HG02870 (cell line): ENCODE measurements at regions not wholly inside any gene's neighbourhood (a gene's known extent, or its start where the extent isn't known, plus 50 kb on each side); places are given as distances from the start of the nearest gene placed in this dataset.

Source experiments
- ATAC-seq: cut with Tn5 transposase; IDR thresholded peaks from one replicate; pipeline ENCODE4 v1.9.1; 2021; ENCODE audit warnings: mild to moderate bottlenecking, moderate library complexity; ENCODE audit not compliant: unreplicated experiment

DNA sequence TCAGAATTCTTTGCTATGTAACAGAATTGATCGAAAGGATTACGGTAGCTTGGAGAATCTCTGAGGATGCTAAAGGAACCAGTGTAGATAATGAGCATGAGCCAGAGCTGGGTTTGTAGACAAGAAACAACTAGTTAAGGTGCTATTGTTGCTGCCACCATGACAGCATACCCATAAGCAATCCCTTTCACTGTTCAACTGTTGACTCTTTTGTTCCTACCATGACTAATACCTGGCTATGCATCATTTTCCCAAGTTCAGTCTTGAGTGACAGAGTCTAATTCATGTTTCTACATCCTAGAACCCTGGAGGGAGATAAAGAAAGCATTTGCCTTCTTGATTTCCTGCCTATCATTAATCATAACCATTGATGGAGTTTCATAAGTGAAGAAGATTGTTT lies 600.3 kb downstream of the OTOL1 start:
- no peak for ATAC-seq

DNA sequence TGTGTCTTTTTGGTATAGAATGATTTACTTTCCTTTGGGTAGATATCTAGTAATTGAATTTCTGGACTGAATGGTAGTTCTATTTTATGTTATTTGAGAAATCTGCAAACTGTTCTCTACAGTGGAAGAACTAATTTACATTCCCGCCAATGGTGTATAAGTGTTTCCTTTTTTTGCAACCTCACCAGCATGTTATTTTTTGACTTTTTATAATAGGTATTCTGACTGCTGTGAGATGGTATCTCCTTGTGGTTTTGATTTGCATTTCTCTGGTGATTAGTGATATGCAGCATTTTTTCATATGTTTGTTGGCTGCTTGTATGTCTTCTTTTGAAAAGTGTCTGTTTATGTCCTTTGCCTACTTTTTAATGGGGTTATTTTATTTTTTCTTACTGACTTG lies 607.2 kb downstream of the OTOL1 start:
- ATAC-seq = no peak

DNA sequence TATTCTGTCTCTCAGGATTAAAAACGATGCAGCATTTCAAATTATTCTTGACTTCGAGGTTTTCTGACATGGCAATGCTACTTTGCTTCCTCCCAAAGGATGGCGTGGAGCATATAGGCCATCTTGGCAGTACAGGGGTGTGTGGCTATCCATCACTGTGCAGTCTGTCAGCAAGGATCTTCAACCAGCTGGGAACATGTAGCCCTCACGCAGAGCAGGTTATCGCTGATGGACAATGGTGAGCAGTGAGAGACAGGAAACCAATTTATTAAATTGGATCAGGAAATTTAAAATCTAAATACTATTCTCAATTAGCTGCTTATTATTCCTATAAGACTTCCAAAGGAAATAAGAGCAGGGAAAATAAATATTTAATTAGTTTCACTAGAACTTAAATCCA lies 615.3 kb downstream of the OTOL1 start:
- no peak for ATAC-seq

DNA sequence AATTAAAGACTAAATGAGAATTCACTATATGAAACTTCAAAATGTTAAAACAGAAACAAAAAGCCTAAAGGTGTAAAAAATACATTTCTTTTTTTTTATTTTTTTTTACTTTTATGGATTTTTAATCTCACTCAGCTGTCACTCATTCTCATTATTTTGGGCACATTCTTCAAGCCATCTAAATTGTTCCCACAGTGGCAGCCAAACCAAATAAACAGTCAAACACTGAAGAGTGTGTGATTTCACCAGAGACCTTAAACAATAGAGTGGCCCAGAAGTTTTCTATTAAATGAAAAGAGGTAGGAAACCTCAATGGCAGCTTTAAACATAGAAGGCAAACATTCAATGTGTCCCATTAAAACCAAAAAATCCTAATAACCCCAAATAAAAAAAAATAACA lies 616.1 kb downstream of the OTOL1 start:
- no peak for ATAC-seq

DNA sequence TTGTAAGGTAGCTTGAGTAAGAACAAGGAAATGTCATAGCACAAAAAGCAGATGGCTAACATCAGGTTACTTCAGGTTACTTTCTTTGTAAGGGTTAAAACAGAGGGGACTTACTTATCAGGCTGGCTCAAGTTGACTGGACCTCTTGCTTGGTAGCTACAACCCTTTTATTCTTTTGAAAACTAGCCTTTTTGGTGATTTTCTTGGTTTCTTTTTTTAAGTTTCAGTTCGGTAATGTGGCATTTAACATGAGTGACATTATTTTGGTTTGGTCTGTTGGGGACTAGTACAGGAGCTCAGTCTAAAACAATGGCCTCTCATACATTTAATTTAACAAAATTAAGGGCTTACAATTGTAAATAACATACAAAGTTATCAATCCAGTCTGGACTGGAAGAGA lies 621.4 kb downstream of the OTOL1 start:
- ATAC-seq = no peak

DNA sequence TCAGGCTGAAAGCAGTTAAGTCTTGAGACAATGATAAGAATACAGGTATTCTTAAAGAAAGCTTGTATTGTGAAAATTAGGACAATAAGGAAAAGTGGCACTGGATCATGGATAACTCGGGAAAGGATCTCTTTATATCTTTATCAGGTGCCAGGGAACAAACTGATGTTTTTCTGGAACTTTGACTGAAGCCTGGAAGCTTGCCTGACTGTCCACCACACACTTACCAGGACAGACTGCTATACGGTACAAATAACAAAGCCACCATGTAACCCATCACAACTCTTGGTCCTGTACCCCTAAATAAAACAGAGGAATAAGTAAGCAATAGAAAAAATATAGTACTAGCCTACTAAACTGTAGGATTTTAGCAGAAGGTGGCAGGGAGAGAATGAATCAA lies 623.0 kb downstream of the OTOL1 start:
- ATAC-seq = no peak

DNA sequence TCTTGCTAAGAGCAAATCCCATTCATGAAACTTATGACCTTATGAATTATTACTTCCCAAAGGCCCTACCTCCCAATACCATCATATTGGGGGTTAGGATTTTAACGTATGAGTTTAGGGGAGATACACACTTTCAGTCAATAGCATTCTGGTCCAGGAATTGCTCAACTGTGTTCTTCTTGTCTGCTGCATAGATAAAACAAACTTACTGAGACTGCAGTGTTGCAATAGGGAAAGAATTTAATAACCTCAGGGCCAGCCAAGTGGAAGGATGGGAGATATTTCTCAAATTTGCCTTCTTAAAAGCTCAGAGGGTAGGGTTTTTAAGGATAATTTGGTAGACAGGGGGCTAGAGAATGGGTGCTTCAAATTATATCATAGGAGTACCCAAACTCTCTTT lies 625.8 kb downstream of the OTOL1 start:
- no peak for ATAC-seq

DNA sequence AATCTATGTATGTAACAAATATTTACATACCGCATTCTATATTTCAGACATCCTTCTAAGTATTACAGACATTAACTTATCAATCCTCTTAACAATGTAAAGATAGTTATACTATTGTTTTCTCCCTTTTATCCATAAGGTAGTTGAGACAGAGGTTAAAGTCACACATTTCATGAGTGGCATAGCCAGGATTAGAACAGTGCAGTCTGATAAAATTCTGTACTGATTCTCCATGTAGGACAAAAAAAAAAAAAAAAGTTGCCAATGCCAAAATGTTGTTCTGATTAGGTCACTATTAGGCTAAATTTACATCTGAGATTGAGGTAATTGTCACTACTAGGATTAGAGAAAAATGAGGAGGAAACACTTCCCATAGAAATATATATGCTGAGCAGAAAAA lies 629.2 kb downstream of the OTOL1 start:
- ATAC-seq = no peak

DNA sequence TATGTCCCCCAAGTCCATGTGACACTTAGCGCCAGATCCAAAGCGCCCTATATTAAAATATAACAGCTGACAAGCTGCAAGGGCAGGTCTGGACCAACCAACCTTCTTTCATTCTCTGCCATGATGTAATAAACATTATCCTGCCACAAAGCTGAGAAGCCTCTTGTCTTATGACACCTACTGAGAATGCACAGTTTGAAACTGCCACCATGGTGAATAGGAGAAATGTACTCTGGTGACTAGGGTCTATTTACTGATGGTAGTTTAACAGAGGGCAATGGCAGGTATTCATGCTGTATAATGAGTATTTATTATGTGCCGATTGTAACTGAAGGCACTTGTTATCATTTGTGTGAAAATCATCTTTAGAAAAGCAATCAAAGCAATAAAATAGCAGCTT lies 634.0 kb downstream of the OTOL1 start:
- ATAC-seq = no peak

DNA sequence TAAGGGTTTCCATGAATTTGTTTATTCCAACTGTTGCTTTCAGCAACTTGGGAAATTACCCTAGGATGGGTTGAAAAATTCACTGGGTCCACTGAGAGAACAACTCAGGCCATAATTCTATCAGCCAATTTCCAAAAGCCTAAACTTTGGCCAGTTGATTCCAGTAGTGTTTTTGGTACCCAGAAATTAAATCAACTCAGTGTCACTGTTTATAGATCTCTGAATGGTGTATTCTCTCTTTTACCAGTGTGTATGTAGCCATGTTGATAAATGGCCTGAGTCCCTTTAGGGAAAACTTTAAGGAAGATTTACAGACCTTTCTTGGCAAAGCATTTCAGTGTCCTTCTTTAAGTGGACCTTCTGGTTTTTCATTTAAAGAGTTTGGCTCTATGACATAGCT lies 636.4 kb downstream of the OTOL1 start:
- ATAC-seq = no peak

DNA sequence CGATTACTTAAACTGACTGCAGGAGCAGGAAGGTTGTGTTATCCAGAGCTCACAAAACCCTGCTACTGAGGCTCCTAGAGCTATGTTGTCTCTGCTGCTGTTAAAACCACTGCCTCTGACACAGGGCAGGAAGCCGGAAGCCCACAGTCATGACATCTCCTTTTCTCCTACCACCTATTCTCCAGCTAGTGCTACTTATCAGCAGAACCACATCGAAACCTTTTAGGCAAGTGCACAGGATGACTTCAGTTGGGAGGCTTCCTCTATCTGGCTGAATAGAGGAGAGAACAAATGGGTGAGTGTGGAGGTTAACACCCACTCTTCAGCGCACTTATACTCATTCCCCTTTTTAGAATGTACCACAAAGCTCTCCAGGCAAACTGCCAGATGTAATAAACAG lies 638.0 kb downstream of the OTOL1 start:
- ATAC-seq = no peak

DNA sequence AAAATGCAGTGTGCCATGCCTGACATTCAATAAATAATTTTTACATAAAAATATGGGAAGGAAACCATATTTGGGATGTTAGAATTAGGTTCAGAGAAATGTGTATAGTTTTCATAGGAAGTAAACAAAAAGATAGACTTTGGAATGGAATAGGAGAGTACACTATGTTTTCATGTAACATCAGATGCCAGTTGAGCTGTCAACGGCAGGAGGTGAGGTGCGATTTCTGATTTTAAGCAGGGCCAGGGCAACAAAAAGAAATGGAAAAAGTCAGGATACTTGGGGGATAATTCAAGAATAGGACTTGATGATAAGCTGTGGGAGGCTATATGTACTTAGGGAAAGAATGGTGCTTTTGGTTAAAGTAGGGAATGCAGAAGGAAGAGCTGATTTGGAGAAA lies 639.5 kb downstream of the OTOL1 start:
- no peak for ATAC-seq

DNA sequence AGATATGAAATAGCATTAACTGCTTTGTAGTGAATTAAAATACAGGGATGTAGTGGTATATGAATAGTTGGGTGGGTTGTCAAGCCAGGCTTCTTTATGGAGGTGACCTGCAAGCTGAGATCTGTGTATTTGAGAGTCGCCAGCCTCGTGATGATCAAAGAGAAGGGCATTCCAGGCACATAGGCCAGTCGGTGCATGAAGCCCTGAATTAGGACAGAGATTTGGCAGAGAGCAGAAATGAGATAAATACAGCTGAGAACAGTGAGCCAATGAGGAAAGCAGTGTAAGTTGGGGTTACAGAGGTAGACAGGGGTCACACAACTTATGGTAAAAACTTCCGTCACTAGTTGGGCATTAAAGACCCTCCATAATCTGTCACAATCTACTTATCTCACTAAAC lies 641.9 kb downstream of the OTOL1 start:
- no peak for ATAC-seq

DNA sequence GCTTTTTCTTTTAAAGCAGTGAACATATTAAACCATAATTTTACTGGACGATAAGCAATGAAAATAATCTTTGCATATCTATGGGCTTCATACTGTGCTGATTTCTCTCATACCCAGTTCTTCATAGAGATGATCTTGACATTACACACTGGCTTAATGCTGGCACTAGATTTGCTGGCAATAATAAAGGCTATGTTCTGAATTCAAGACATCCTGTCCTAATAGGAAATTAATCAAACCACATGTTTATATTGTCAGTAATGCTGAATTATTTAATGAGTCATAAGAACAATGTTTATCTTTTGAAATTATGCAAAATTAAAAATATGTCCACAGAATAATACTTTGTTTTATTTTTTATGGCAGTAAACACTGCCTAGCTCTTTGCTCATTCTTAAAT lies 643.2 kb downstream of the OTOL1 start:
- no peak for ATAC-seq

DNA sequence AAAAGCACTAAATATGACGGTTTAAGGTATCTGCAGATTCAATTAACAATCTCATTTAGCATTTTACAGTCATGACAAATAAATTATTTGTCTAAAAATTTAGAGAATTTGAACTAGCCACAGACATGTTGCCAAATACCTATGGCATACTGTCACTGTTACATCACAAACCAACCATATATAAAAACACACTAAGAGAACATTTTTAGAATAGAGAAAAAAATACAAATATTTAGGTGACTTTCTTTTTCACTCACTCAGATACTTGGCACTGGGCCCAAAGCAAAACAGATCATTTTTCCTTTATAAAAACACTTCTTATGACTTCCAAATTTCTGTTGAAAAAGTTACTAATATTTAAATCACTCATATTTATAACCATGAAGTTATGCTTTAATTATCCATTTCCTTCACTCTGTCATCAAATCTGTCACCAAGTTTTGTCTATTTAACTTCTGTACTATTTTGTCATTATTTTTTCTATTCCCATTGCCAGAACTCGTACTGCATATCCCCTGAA lies 644.7 kb downstream of the OTOL1 start:
- ATAC-seq = no peak

DNA sequence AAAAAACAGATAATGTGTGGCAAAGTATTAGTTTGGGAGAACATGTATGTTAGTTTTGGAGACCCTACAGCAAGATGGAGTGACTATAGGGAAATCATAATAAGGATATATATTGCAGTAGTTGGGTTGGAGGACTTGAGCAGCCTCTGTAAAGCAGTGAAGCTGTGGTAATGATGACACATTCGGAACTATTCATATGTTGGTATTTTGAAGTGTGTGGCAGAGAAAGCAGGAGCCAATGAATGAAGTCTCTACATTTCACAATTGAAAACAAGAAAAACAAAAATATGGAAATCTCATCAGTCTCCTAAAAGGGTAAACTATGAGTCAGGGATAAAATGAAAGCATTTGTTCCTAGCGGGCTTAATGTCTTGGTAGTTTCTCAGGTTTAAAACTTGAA lies 645.9 kb downstream of the OTOL1 start:
- no peak for ATAC-seq

DNA sequence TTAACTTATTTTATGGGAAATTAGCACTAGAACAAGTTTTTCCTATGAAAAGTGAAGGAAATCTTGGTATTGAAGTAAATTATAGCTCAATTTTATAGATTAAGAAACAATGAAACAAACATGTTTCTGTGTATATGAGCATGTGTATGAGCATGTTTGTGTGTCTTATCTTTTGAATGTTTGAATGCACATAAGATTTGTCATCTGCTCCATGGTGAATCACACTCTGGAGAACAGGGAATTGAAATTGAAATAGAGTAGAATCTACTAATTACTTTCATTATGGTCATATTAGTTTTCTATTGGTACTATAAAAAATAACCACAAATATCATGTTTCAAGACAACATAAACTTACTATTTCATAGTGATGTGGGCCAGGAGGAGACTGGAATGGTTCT lies 646.6 kb downstream of the OTOL1 start:
- ATAC-seq = no peak

DNA sequence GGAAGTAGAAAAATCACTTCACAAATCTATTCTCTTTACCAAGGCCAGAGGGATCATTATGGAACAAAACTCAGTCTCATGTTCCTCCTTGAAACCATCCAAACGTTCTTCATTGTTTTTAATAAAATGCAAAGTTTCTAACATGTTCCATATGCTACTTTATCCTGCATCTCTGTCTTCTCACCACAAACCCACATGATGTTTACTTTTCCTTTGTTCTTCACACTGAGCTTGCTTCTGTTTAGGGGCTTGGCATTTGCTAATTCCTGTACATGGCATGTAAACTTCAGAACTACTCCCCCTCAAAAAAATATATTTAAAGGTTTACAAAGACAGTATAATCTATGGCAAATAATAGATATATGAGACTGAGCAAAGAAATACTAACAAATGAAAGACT lies 651.4 kb downstream of the OTOL1 start:
- ATAC-seq = no peak

DNA sequence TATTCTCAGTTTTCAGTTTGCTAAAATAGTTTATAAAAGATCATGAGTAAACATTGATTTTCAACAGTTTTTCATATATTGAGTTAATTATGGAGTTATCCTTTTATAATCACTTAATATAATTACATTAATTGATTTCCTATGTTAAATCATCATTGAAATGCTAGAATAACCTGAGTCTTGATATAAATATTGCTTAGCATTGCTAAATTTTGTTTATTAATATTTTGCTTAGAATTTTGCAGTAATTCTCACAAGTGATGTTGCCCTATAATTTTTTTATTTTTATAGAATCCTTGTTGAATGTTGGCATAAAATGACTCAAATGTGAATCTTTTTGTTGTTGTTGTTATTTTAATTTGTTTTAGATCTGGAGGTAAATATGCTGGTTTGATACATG lies 654.2 kb downstream of the OTOL1 start:
- no peak for ATAC-seq

DNA sequence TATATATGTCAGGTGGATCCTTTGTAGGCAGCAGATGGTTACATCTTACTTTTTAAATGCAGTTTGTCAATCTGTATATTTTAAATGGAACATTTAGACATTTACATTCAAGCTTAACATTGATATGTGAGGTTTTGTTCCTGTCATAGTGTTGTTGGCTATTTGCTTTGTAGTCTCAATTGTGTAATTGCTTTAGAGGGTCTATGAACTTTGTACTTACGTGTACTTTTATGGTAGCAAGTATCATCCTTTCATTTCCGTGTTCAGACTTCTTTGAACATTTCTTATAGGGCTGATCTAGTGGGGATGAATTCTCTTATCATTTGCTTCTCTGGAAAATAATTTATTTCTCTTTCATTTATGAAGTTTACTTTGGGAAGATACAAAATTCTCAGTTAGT lies 656.0 kb downstream of the OTOL1 start:
- no peak for ATAC-seq

DNA sequence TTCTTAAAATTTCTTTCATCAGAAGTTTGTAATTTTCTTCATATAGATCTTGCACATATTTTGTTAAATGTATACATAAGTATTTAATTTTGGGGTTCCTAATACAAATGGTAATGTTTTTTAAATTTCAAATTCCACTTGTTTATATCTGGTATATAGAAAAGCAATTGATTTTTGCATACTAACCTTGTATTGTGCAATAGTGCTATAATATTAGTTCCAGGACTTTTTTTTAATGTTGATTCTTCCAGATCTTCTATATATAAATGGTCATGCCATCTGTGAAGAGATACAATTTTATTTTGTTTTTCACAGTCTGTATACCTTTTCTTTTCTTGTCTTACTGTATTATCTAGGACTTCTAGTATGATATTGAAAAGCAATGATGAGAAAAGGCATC lies 665.0 kb downstream of the OTOL1 start:
- ATAC-seq = no peak

DNA sequence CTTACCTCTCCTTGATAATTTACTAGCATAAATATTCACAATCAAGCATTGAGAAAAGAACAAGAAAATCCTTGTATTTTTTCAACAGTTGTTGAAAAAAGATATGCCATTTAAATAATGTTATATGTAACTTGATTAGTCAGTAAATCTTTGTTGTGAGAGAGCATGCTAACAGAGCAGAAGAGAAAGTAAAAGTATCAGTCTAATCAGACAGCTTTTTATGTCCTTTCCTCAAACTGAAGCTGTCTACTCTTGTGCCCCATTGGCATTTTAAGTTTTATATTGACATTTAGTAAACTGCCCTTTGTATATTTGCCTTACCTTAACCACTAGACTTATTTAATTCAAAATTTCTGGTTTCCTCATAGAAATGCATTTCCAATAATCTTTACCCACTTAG lies 668.7 kb downstream of the OTOL1 start:
- ATAC-seq = no peak

DNA sequence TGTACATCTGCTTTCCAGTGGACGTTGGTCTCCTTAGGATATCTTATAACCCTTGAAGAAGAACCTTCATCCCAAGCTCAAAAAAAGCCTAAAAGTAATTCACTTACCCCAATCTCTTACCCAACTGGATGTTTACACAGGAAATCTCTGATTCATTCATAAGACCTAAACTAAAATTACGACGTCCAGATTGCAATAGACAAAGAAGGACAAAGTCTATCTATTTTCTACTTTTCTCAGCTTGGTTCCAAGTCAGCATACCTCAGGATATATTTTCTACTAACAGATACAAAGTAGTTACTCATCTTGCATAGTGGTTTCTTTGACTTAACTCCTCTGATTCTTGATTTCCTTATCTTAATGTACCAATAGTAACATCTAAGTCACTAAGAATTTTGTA lies 669.9 kb downstream of the OTOL1 start:
- no peak for ATAC-seq

DNA sequence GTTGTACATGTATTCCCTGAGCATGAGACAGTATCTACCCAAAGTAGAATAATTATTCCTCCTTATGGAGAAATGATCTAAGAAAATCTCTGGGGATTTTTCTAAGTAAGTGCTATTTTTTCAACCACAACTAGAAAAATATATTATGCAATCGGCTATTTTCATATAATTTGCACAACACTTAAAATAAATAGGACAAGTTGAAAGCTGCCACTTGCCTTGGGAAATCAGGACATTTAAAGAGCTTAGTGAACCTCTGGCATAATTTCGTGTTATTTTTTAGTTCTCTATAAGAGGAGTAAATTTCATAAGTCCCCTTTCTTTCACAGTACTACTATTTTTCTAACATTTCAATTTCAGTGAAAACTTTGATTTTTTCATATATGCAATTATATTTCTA lies 672.1 kb downstream of the OTOL1 start:
- ATAC-seq = no peak
